GM19043 (cell line): ENCODE measurements at regions not wholly inside any gene's neighbourhood (a gene's known extent, or its start where the extent isn't known, plus 50 kb on each side); places are given as distances from the start of the nearest gene placed in this dataset.

Source experiments
- ATAC-seq: cut with Tn5 transposase; IDR thresholded peaks from one replicate; pipeline ENCODE4 v1.9.1; 2021; ENCODE audit warnings: low read depth; ENCODE audit not compliant: unreplicated experiment

- no peak for ATAC-seq
Measured at GRCh38 chr6:166737261-166737660, 110.2 kb upstream of the RPS6KA2 start.

- no peak for ATAC-seq
Measured at GRCh38 chr6:166736634-166737033, 109.6 kb upstream of the RPS6KA2 start.

GRCh38 chr6:166733900-166734299 lies 106.8 kb upstream of the RPS6KA2 start:
- ATAC-seq, result no peak

GRCh38 chr6:166729658-166730057 lies 102.6 kb upstream of the RPS6KA2 start:
- ATAC-seq, result no peak

GRCh38 chr6:166728884-166729530 lies 102.0 kb upstream of the RPS6KA2 start:
- ATAC-seq, result no peak

GRCh38 chr6:166726201-166726600 lies 99.2 kb upstream of the RPS6KA2 start:
- ATAC-seq, result no peak

GRCh38 chr6:166725571-166725970 lies 98.5 kb upstream of the RPS6KA2 start:
- ATAC-seq, result no peak

GRCh38 chr6:166724576-166724975 lies 97.5 kb upstream of the RPS6KA2 start:
- ATAC-seq, result no peak

- no peak for ATAC-seq
Measured at GRCh38 chr6:166722785-166723184, 95.7 kb upstream of the RPS6KA2 start.

- ATAC-seq, result no peak
Measured at GRCh38 chr6:166721576-166721975, 94.5 kb upstream of the RPS6KA2 start.

GRCh38 chr6:166720856-166721255 lies 93.8 kb upstream of the RPS6KA2 start:
- no peak for ATAC-seq

- ATAC-seq, result no peak
Measured at GRCh38 chr6:166719019-166719418, 92.0 kb upstream of the RPS6KA2 start.

GRCh38 chr6:166718516-166718915 lies 91.5 kb upstream of the RPS6KA2 start:
- no peak for ATAC-seq

GRCh38 chr6:166716910-166717617 lies 90.0 kb upstream of the RPS6KA2 start:
- ATAC-seq, result no peak

GRCh38 chr6:166715992-166716391 lies 88.9 kb upstream of the RPS6KA2 start:
- ATAC-seq, result no peak

- no peak for ATAC-seq
Measured at GRCh38 chr6:166715065-166715464, 88.0 kb upstream of the RPS6KA2 start.

- ATAC-seq, result no peak
Measured at GRCh38 chr6:166714581-166714980, 87.5 kb upstream of the RPS6KA2 start.

- no peak for ATAC-seq
Measured at GRCh38 chr6:166714187-166714510, 87.1 kb upstream of the RPS6KA2 start.

GRCh38 chr6:166713434-166714186 lies 86.6 kb upstream of the RPS6KA2 start:
- no peak for ATAC-seq

- no peak for ATAC-seq
Measured at GRCh38 chr6:166712286-166713228, 85.5 kb upstream of the RPS6KA2 start.

GRCh38 chr6:166710084-166710483 lies 83.0 kb upstream of the RPS6KA2 start:
- no peak for ATAC-seq
